HG03066 (cell line): ENCODE measurements at regions not wholly inside any gene's neighbourhood (a gene's known extent, or its start where the extent isn't known, plus 50 kb on each side); places are given as distances from the start of the nearest gene placed in this dataset.

Experiments used
- ATAC-seq: cut with Tn5 transposase; IDR thresholded peaks from one replicate; pipeline ENCODE4 v1.9.1; 2021; ENCODE audit warnings: low read depth; ENCODE audit not compliant: unreplicated experiment

DNA sequence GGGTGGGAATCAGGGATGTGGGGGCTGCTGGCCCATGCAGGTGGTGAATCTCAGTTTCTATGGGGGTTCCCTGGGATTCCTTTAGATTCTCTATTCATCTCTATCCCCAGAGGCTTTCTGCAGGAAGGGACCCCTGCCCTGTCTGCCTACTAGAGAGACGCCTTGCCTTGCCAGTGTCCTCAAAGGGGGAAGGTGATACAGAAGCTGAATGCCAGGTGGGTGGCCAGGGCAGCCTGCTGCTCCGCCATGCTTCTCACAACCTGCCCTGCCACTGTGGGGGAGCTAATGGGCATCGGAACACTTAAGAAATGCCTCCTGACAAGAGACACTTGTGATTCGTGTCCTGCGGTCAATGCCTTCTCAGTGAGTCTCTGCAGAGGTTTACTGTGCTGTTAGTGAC lies 368.4 kb downstream of the EN1 start:
- no peak for ATAC-seq

DNA sequence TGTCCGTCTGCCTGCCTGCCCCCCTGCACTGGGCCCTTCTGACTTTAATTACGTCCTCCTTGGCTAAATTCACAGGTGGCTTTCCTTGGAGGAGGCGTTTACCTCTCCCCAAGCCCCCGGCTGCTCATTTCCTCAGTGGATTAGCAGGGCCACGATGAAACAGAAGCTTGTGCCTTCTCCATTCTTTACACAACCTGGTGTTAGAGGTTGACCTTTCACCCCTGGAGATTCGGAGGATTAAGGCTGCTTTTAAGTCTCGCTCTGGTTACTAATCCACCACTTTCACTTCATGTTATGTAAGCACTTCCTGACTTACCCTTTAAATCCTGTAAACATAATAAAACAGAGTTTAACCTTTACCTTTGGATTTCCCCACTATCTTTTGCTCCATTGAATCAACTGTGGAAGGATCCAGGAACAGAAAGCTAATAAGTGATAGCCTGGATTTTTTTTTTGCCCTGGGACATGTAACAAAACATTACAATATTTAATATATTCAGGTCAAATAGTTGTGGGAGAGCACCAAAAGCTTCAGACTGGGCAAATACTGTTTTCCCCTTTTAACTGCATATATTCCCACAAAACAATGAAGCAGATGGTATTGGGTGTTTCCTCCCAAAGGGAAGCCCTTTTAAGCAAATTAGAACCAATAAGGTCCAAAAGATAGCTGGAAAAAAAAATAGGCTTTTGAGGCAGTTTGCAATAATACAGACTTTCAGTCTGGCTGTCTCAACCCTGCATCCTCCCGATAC lies 370.2 kb downstream of the EN1 start:
- ATAC-seq: no peak

DNA sequence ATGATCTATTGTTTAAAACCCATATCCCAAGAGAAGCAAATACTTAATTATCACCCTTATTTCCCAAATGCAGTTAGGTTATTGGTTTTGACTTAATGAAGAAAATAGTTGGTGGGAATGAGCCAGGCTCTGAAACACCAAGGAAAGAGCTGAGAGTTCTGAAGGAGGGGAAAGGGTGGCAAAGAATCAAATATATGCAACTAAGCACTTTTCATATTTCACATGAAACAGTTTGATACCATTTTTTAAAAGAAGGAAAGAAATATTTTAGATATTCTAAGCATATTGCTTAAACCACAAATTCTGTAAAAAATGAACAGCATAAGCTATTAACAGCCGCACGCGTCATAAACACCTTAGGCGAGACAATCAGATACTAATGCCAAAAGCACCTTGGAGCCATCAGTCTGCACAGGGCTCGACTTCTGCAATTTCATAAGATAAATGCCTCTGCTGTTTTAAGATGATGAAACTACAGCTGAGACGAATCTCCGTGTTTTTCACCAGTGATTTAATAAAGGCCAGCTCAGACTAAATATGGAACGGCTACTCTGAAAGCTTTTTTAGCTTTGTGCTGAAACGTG lies 371.7 kb downstream of the EN1 start:
- ATAC-seq: no peak

DNA sequence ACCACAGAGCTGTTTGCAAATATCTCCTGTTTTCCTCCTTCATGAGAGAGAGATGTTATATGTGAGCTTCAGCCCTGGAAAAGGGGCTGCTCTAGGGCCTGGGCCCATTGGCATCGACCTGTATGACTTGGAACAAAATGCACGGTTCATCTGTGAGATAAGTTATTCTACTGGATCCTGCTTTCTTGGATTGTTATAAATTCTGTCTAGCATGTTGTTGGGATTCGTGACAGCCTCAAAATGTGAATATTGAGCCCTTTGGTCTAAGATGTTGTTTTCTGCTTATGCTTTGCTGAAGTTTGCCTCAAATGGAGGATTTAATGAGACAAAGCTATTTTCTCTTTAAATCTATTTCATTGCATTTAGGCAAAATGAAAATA lies 372.9 kb downstream of the EN1 start:
- no peak for ATAC-seq

DNA sequence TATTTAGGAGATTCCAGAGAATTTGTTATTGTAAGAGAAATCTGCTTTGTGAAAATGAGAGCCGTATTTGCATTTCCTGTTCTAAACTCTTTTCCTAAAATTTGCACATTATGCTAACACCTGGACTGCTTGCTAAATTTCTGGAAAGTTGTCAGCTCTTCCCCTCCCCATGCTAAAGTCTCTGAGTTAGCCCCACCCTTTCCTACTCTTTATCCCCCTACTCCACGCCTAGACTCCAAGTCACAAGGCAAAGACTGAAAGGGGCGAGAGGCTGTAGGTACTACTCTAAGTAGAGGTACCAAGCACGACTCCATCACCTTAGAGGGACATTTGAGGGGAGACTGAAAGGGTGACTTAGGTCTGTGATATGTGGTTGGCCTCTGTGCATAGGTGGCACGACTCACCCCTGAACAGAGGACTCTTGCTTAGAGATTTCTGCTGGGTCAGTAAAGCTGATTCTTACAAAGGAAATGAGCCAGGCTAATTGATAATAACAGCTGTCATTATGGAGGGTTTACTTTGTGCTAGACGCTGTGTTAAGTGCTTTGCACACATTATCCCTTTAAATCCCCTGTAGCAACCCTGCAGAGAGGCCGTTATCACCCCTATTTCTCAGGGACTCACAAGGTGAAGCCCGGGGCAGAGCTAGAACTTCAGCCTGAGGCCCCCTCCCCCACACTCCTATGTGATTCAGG lies 373.5 kb downstream of the EN1 start:
- ATAC-seq: no peak

DNA sequence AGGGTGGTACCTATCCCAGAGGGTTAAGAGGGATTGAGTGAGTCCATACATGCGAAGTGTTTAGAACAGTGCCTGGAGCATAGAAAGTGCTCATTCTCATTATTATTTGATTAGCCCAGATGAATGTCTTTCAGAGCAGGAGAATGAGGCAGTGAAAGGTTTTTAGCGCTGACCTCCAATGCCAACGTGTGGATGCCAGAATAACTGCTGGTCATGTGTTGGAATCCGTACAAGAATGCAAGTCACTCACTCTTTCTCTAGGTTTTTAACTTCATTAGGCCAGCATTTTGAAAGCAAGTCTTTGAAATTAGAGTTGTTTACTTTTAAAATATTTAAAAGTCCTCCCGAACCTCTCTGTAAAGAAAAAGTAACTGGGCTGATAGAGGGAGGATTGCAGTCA lies 374.2 kb downstream of the EN1 start:
- no peak for ATAC-seq

DNA sequence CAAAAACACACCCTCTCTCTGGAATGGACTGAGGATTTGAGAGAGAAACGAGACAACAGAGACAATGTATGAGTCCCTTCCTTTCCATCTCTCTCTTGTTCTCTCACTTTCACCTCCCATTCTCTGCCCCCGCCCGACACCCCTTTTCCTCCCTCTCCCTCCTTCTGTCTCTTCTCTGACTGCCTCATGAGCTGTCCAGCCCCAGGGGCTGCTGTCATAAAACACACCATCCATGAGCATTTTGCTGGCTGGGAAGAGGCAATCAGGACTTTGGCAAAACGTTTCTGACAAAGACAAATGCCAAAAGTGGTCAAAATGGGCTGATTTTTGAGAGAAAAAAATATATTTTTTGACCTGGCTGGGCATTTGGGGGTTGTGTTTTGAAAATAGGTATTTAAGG lies 377.2 kb downstream of the EN1 start:
- no peak for ATAC-seq

DNA sequence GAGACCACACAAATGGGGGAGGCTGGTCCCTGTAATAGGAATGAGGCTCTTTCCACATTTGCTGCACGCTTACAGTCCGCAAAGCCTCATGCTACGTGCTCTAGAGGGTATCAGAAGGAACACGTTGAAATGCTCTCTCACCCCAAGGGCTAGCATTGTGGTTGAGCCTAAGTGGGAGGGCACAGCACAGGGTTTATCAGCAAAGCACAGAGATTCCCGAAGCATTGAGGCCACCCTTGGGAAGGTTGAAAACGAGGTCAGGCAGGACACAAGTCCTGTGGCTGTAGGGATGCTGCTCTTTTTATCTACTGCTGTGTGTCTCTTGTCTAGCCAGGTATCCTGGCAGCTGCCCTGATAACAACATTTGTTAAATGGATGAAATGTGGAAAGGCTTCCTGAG lies 378.3 kb downstream of the EN1 start:
- ATAC-seq: no peak

DNA sequence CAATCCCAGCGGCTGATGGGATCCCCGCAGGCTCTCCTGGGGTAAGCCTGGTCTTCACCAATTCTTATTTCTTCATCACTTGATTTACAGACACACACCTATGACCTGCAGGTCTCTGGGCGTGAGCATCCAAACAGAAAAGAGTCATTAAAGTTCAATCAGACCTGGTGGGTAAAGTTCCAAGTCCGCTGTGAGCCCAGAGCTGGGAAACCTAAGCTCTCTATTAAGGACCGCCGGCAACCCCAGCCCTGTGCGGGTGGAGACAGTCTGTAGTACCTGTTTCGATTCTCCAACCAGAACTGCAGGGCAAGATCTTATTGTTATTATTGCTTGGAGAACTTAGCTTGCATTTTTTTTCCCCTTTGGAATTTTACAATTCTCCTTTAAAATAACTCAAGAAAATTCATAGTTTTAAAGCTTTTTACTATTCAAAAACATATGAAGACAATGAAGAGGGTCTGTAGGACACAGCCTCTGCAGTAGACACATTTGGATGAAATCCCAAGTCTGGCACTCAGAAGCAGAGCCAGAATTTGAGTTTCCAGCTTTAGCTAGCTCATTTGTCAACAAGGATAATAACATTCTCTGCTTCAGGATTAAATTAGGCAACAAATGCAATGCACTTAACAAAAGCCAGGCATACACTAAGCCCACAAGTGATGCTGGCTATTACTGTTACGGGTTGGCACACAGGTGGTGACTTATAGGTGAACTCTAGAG lies 376.4 kb downstream of the INSIG2 start:
- ATAC-seq: no peak

DNA sequence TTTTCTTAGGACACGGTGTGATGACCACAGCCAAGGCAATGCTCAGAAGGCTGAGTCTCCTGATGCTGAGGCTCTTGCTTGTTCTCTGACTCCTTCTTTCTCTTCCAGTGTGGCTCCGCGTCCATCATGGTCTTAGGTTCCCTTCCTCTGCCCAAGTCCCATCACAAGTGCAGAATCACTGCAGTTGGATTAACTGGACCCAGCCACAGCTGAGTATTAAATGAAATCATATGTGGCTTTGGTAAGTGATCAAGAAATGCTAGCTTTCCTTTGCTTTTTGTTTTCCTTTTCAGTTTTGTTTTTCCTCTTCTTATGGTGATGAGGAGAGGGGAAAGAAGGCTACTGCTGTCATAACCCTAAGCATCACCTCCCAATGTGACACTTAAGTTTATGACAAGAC lies 375.8 kb downstream of the INSIG2 start:
- ATAC-seq: no peak

DNA sequence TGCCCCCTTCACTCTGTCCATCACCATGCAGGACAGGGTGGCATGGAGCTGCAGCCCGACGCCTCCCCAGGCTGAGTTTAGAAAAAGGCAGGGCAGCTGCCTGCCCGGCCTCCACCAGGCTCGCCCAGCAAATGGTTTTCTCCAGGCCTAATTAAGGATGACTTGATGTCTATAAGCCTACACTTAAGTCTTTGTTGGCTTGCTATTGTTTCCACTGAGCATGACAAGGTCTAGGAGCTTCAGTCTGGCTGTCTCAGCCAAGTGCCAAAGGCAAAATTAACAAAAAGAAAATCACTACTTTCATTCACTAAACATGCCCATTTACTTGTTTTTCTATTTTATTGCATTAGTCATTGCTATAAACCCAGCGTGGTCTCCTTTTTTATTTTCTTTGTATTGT lies 372.2 kb downstream of the INSIG2 start:
- ATAC-seq: no peak

DNA sequence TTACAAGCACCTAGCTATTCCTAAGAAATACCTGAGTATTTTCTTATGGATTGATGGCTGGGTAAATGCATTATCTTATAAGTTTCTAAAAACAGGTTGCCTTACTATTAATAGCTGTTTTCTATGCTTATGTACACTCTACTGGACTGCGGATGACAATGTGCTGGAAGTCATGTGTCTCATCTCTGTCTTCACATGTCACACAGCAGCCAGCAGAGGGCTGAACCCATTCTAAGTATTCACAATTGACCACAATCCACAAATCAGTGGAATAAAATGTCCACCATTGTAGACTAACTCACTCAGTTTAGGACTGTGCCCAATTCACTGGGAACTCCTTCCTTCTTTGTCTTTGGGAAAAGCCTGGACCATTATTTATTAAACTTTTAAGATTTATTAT lies 371.2 kb downstream of the INSIG2 start:
- ATAC-seq: no peak

DNA sequence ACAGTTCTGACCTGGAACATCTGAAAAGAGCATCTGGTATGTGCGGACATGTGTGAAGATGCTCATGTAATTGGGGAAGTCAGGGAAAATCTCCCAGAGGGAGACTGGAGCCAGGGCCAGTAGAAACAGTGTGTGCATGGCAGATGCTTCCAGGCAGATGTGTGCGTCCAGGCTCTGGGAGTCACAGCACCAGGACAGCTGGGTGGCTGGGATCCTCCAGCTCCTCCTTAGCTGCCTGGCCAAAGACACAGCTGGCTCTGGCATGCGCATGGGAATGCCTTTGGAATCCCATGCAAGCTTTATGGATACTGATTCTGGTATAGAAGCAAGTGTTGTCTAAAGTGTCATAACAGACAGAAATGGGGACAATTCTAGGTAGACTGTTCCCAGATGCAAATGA lies 369.7 kb downstream of the INSIG2 start:
- ATAC-seq: no peak

DNA sequence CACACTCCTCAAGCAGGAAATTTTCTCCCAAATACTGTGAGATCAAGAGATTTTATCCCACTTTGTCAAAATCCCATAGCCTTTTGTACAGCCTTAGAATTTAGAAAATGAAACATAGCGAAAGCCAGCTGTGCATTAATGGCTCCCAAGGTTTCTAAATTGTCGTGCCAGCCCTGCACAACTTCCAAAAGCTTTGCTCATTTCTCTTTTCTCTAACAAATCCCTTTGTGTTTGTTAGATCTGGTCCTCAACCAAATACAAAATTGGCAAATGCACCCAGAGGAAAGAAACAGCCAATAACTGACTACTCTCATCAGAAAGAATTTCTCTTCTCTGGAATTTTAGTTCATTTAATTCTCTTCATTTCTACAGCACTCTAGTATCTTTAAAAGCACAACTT lies 361.1 kb downstream of the INSIG2 start:
- ATAC-seq: no peak

DNA sequence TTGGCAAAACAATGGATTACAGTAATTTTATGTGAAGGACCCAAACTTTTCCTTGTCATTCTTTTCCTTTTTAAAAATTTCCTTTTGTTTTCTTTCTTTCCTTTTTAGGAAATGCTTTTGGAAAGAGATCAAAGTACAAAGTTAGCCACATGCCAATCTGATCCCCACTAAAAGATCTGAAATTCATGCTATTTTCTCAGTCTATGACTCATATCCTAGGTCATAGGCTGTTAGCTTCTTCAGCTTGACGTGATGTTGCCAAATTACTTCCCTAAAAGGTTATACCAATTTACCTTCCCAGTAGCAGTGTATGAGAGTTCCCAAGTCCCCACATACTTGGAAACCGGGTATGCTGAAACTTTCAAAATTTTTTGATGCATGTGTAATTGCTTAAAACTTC lies 355.3 kb downstream of the INSIG2 start:
- no peak for ATAC-seq

DNA sequence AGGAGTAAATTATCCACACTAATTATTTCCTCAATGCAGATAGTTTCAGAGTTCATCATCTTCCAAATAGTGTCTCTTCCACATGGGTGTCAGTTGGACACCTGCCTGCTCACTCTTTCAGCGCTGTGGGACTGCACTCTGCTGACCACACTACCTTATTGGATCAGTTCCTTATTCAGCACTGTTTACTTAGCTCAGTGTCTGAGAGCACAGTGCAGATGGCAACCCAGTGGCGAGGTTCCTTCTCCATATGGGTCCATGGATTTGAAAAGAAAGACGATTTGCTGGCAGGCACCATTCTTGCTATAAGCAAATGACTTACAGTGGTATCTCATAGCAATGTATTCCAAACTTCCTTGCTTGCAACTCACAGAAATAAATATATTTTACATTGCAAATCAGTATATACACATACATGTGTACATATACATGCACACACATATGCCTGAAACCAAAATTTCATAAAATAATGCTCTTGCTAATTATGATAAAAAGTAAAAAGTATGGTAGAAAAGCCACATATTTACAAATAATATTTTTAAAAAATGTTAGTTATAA lies 354.8 kb downstream of the INSIG2 start:
- no peak for ATAC-seq

DNA sequence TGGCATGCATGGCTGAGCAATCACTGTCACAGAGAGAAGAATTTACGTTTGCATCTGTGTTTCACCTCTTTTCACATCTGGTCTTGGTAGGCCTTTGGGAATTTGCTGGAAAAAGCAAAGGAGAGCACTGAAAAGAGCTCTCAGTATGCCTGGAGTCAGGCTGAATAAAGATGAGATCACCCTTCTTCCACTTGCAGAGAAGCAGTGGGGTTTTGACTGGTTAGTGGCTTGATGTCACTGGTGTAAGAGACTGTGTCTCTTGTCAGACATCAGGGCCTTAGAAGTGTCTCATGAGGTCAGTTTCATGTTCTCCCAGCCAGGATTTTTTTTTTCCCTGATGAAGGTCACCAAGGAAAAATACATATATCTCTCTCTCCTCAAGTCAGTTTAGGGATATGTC lies 353.8 kb downstream of the INSIG2 start:
- ATAC-seq: no peak

DNA sequence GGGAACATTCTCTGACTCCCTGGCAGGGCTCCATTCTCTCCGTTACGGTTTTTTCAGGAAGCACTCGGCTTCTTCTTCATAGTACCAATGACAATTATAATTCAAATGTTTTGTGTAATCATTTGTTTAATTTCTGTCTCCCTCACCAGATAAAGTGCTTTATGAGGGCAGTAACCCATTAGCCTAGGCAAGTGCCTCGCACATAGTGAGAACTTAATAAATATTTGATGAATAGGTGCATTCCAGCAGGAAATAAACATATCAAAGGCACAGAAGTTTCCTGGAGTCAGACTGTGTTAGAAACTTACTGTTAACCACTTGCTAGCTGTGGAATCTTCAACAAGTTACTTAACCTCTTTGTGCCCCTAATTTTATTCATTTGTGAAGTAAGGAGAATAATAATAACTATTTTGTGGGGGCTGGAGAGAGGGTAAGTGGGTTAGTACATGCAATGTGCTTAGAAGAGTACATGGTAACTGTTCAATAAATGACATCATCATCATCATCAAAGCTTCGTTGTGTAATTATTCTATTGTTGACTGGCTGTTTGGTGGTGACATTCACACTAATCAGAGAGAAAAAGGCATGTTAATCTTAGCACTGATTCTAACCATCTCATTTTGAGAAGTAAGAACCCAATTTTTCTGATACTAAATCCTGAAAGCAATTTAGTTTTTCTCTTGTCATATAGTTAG lies 352.3 kb downstream of the INSIG2 start:
- no peak for ATAC-seq

DNA sequence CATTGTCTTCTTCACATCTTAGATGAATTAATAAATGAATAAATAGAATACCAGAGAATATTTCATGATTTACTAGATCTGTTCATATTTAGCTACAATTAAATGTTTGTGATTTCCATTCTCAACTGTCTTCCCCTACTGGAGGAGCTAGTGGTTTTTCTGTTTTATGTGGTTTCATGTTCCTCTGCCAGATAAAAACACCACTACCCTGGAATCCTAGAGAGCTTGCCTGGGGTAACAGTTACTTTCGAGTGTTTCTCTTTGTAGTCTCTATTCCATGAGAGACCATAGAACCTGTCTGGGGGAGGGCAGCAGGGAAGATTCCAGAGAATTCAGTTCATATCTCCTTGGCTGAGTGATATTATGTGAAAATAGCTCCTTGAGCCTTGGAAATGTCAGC lies 349.2 kb downstream of the INSIG2 start:
- ATAC-seq: no peak

DNA sequence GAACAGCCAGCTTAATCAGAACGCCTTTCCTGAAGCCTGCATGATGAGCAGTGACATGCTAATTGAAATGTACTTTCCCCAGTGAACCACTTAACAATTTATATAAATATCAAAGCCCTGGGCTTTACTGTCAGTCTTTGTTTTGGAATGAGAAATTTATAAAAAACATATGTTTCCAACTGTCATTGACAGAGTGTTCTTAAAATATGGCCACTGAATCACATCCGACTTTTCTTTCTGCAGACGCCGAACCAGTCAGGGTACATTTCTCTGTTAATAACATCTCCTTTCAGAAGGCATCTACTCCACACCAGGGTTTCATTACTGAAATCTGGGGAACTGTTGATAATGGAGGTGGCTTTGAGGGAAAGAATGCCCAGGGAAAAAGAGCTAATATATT lies 343.7 kb downstream of the INSIG2 start:
- no peak for ATAC-seq

DNA sequence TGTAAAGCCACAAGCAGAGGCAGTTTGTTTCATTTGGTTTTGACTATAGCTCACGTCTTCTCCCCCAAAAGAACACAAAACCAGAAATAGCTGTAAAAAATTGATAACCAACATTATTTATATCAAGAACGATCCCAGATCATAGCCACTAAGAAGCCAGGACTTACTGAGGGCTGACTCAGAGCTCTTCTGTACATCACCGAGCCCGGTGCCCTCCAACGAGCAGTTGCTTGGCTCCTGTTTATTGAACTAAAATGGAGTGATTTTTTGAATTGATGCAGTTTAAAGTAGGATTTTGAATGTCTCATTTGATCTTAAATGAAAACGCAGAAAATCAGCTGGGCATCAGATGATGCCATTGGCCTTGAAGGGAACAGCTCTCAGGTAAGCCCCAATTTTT lies 343.3 kb downstream of the INSIG2 start:
- ATAC-seq: no peak
